Progenitor cell of endocrine pancreas (in vitro differentiated cells): ENCODE measurements at regions not wholly inside any gene's neighbourhood (a gene's known extent, or its start where the extent isn't known, plus 50 kb on each side); places are given as distances from the start of the nearest gene placed in this dataset.

ENCODE experiments used
- DNase-seq: peaks from one replicate; pipeline ENCODE4 v3.0.0; 2021; ENCODE audit warnings: low spot score; ENCODE audit not compliant: unreplicated experiment
- H3K27ac Mint-ChIP-seq: 2 replicates; pipeline ENCODE4 v1.8.0; 2021; ENCODE audit warnings: mild to moderate bottlenecking, moderate library complexity, mixed read lengths
- H3K27me3 Mint-ChIP-seq: 2 replicates; pipeline ENCODE4 v1.8.0; 2021; ENCODE audit warnings: mixed read lengths
- H3K36me3 Mint-ChIP-seq: 2 replicates; pipeline ENCODE4 v1.8.0; 2022; ENCODE audit warnings: mixed read lengths; ENCODE audit not compliant: insufficient read depth
- H3K4me1 Mint-ChIP-seq: 2 replicates; pipeline ENCODE4 v1.8.0; 2021; ENCODE audit warnings: low read depth, mixed read lengths
- H3K4me3 Mint-ChIP-seq: 2 replicates; pipeline ENCODE4 v1.8.0; 2021; ENCODE audit warnings: low read depth, mild to moderate bottlenecking, moderate library complexity, mixed read lengths
- H3K9me3 Mint-ChIP-seq: 2 replicates; pipeline ENCODE4 v1.8.0; 2021; ENCODE audit warnings: low read depth, mixed read lengths
- TF ChIP-seq, protein P1 (sequence below): fragments of 200-600 bp; sonication (generic); IDR thresholded peaks from one replicate; pipeline ENCODE4 v1.5.0; 2021; ENCODE audit warnings: antibody characterized with exemption, mild to moderate bottlenecking; ENCODE audit not compliant: unreplicated experiment

DNA sequence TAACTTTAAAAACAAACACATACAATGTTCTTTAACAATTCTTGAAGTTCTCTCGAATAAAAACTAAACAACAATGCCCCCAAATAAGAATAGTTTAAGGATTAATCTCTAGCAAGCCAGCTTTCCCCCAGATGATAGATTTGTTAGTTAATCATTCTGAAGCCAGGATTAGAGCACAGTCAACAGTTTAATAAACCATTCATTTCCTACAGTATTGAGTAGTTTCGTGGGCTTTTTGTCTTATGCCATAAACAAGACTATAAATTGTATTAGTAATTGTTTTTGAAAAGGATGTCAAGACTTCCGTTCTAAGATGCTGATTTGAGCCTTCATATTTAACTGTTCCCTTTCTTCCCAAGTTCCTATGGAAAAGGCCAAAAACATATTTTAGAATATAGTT, 136.6 kb downstream of the PIK3R1 start:
- H3K36me3 Mint-ChIP-seq: no peaks in the 10 kb centered on the region
- DNase-seq: no peak
- H3K4me3 Mint-ChIP-seq: no peak overlapping the region
- H3K27ac Mint-ChIP-seq: no peak overlapping the region
- H3K4me1 Mint-ChIP-seq: peaks cover 35% of the 10 kb centered on the region
- peaks cover 8% of the 10 kb centered on the region for H3K9me3 Mint-ChIP-seq
- peaks cover 12% of the 10 kb centered on the region for H3K27me3 Mint-ChIP-seq
- TF ChIP-seq, protein P1, sequence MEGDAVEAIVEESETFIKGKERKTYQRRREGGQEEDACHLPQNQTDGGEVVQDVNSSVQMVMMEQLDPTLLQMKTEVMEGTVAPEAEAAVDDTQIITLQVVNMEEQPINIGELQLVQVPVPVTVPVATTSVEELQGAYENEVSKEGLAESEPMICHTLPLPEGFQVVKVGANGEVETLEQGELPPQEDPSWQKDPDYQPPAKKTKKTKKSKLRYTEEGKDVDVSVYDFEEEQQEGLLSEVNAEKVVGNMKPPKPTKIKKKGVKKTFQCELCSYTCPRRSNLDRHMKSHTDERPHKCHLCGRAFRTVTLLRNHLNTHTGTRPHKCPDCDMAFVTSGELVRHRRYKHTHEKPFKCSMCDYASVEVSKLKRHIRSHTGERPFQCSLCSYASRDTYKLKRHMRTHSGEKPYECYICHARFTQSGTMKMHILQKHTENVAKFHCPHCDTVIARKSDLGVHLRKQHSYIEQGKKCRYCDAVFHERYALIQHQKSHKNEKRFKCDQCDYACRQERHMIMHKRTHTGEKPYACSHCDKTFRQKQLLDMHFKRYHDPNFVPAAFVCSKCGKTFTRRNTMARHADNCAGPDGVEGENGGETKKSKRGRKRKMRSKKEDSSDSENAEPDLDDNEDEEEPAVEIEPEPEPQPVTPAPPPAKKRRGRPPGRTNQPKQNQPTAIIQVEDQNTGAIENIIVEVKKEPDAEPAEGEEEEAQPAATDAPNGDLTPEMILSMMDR: no peak

DNA sequence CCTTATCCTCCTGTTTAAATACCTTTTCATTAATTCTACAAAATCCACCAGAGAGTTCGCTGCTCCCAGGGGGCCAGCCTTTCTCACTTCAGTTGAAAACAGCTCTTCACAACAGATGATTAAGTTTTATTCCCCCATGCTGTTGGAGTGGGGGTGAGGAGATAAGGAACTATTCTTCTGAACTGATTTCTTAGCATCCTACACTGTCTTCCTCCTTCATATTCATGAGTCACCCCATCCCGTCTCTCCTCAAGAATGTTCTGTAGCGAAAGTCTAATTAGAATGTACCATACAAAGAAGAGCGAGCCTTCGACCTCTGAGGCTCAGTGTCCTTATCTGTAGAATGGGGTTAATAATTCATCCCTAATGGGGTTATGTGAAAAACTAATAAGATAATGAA, 138.0 kb downstream of the PIK3R1 start:
- H3K4me1 Mint-ChIP-seq: peaks cover 35% of the 10 kb centered on the region
- TF ChIP-seq, protein P1: no peak
- no peaks in the 10 kb centered on the region for H3K9me3 Mint-ChIP-seq
- H3K4me3 Mint-ChIP-seq: no peak overlapping the region
- H3K27ac Mint-ChIP-seq: peak overlapping the region; percentile 39
- no peak for DNase-seq
- H3K27me3 Mint-ChIP-seq: peaks cover 14% of the 10 kb centered on the region
- no peaks in the 10 kb centered on the region for H3K36me3 Mint-ChIP-seq

DNA sequence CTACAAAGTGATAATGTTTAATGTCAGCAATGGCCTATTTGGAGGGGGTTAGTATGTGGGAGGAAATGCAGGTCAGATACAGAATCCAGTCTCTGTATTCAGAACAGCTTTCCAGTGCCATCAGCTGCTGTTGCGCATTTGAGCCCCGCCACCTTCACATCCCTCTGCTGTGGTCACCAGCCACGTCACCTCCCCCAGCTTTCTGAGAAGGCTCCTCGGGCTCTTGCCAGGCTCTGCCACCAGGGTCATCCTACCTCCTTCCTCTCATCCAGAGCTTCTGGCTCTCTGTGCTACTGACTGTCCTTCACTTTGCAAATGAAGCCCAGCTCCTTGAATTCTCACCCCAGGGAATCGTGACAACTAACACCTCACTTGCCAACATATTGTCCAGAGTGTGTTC, 138.8 kb downstream of the PIK3R1 start:
- Mint-ChIP-seq H3K36me3 (no peaks in the 10 kb centered on the region), H3K4me3 (no peak overlapping the region), H3K27ac (no peak overlapping the region), H3K4me1 (peaks cover 33% of the 10 kb centered on the region), H3K27me3 (peaks cover 14% of the 10 kb centered on the region), H3K9me3 (no peaks in the 10 kb centered on the region)
- TF ChIP-seq, protein P1: no peak
- DNase-seq: no peak

DNA sequence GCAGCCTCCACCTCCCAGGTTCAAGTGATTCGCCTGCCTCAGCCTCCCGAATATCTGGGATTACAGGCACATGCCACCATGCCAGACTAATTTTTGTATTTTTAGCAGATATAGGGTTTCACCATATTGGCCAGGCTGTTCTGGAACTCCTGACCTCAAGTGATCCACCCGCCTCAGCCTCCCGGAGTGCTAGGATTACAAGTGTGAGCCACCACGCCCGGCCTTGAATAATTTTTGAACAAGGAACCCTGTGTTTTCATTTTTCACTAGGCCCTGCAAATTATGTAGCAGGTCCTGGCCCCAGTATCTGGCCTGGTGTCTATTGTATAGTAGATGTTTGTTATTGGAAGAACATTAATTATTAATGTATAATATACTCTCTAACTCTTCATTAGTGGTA, 140.7 kb downstream of the PIK3R1 start:
- peaks cover 33% of the 10 kb centered on the region for H3K4me1 Mint-ChIP-seq
- no peaks in the 10 kb centered on the region for H3K9me3 Mint-ChIP-seq
- H3K27me3 Mint-ChIP-seq: peaks cover 14% of the 10 kb centered on the region

DNA sequence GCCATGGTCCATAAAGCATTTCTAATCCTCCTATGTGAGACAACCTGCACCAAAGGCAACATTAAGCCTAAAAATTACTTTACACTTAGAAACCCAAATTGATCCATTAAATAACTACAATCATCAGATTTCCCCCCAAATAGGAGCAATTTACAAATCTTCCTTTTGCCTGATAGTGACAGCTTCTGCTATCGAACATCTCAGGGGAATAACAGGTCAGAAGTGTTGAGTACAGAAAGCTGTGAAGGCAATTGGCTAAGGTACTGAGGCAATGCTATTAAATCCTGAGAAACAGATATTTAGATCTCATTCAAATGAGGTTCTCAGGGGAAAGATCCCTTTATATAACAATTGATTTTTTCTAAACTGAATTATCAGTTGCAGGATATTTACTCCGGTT, 141.1 kb downstream of the PIK3R1 start:
- Mint-ChIP-seq H3K27ac (no peak overlapping the region), H3K4me3 (no peak overlapping the region), H3K9me3 (no peaks in the 10 kb centered on the region), H3K27me3 (peaks cover 14% of the 10 kb centered on the region), H3K36me3 (no peaks in the 10 kb centered on the region), H3K4me1 (peaks cover 29% of the 10 kb centered on the region)
- no peak for DNase-seq
- TF ChIP-seq, protein P1: no peak

More for the DNA sequence above, 140.7 kb downstream of the PIK3R1 start:
- Mint-ChIP-seq H3K4me3 (no peak overlapping the region), H3K27ac (no peak overlapping the region), H3K36me3 (no peaks in the 10 kb centered on the region)
- DNase-seq: no peak
- TF ChIP-seq, protein P1: no peak
